Embryonic facial prominence (tissue), 1 donor: ENCODE measurements at regions not wholly inside any gene's neighbourhood (a gene's known extent, or its start where the extent isn't known, plus 50 kb on each side); places are given as distances from the start of the nearest gene placed in this dataset.
"Not testable (repeated sequence)": the region's sequence is repeated elsewhere in the genome, so short reads cannot be mapped to it uniquely, and the experiment has no call there.

Source experiments
- DNase-seq: peaks from one replicate; pipeline ENCODE4 v3.0.0-alpha.2; 2016; ENCODE audit errors: extremely low spot score

DNA sequence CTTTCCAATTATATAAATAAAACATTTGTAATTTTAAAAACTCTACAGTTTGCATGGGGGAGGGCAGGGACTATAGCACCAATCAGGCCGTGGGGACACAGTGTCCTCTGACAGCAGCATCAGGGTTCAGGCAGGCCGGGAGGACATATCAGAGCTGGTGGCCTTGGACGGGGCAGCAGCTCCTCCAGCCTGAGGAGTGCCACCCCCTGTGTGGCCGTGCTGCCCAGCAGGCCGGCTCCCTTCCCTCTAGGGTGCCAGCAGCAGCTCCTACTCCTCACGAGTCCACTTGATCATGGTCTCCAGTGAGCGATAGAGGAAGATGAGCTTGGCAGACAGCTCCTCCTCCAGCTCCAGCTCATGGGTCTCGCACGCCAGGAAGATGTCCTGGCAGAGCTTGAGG, 144.0 kb upstream of the PHACTR3 start:
- DNase-seq: no peak

DNA sequence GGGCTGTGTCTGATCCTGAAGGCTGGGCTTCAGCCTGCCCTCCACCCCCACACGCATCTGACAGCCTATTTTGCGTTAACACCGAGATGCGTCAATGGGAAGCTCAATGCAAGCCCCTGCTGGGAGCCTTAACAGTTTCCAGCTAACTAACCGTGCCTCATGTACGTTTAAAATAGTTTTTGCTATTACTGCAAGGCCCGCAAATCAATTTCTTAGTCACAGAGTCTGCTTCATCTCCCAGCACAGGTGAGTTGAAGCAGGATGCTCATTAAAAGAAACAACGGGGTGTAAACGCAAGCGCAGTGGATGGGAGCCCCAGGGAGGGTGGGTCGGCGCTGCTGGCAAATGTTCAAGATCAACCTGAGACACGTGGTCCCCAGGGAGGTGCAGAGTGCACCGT, 142.8 kb upstream of the PHACTR3 start:
- no peak for DNase-seq

DNA sequence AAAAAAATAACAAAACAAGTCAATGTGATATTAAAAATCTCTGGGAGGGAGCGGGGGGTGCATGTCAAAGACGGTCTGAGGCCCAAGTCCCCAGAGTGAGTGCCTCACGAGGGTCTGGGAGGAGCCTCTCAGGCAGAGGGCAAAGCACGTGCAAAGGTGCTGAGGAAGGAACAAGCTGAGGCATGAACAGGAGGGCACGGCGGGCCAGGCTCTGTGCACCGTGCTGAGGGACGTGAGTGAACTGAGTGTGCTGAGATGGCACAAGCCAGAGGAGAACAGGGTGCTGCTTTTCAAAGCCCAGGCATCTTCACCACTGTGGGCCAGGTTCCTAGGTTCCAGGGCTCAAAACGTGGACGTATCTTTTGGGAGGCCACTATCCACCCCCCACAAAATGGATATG, 142.1 kb upstream of the PHACTR3 start:
- no peak for DNase-seq

DNA sequence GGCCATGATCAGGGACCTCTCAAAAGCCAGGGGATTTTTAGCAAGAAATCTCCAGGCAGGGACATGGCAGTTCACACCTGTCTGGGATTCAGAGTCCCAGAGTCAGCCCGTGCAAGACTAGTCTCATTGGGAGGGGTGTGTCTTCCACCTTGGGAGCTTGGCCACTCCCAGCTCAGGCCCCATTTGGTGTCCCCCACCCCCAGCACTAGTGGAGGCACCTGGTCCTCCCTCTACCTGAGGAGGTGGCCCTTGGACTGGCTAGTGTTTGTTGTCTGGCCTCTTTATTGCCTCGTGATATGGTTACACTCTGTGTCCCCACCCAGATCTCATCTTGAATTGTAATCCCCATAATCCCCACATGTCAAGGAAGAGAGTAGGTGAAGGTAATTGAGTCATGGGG, 140.8 kb upstream of the PHACTR3 start:
- DNase-seq: no peak

DNA sequence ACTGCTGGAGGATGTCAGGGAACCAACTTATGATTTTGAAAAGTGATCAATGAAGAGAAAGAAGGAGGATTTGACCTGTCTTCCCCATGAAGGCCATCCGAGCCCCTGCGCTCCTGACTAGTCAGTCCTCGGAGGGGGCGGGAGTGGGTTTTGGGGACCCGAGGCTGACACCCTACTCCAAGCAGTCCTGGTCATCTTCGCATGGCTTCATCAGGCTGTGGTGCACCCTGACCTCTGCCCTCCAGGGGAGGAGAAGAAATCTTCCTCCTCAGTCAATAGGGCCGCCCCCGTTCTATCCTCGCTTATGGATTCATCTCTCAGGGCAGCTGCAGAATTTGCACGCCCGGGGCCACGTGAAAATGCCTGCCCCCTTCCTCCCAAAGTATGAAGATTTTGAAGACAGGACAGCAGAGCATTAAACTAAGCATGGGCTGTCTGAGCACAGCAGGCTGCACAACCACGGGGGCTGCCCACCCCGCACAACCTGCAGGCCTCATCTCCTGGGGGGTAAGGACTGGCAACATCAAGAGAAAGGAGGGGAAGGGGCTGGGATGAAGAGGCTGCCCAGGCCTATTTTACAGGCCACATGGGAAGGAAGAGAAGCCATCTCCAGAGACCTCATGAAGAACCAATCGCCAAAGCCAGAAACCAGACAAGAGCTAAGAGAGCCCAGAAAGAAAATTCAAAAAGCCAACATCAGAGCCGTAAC, 138.1 kb upstream of the PHACTR3 start:
- DNase-seq: no peak

GRCh38 chr20:59468831-59469230, 135.5 kb upstream of the PHACTR3 start:
- DNase-seq: no peak

- DNase-seq: no peak
These were observed 134.8 kb upstream of the PHACTR3 start for GRCh38 chr20:59469267-59470252.

DNA sequence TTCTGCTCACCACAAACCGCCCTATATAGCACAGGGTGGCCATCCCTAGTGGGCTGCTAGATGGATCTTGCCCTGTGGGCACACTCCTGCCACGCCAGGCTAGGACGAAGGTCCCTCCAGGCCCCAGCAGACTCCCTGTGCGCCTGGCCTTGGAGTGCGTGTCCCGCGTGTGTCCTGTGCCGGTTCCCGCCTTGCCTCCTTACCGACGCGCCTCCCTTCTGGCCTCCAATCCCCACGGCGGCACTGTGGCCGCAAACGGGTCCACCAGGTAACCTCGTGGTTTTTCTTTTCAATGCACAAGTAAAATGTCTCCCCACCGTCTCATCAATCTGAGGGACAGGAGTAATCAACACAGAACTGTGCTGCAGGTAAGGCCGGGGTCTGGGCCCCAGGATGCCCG, 133.8 kb upstream of the PHACTR3 start:
- no peak for DNase-seq

DNA sequence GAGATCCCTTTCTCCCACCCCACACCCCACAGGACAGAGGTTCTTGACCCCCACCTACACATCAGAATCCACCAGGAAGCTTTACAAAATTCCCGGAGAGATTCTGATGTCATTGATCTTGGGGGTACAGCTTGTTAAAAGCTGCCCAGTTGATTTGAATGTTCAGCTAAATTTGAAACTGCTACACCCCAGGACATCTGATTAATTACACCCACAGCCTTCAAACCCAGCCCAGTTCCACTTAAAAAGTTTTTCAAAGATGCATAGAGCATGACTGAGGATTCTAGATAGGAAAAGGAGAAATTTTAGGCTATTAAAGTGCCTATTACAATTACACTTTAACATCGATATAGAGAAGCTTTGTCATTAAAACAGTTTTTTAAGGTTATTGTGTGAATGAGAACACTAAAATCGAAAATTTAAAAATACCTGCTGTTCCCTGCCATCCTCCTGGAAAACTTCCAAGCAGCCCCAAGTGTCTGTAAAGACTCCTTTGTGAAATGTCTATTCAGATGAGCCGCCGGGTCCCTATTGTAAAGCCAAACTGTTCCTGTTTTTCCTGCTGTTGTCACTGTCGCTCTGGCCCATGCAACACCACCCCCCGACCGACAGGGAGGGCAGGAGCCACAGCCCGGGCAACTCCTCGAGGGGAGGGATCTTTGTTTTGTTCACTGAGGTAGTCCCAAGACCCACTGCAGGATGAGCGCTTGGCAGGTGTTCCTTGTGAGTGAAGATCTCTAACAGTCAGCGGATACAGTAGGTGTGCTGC, 132.5 kb upstream of the PHACTR3 start:
- DNase-seq: no peak

GRCh38 chr20:59473742-59474141, 130.6 kb upstream of the PHACTR3 start:
- DNase-seq: no peak

GRCh38 chr20:59481067-59481466, 123.3 kb upstream of the PHACTR3 start:
- no peak for DNase-seq

DNA sequence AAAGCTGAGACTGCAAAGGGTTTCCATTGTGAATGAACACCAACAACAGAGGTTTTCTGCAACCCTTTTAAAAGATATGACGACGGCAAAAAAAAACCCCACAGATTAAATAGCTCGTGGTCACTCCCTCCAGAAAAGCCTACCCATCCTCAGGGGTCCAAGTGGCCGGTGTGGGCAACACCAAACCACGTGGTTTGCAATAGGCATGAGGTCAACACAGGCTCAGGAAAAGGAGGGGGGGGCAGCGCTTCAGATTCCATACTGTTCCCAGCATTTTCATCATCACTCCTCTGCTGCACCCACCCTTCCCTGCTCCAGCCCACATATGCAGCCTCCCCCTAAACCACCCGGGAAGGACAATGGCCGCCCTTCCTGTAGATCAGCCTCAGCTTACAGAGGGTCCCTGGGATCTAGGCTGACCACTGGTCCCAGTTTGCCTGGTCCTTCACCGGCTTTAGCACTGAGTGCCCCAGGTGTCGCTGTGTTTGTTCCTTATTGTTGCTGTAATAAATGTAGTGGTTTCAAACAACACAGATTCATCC, 122.8 kb upstream of the PHACTR3 start:
- DNase-seq: no peak

- DNase-seq: no peak
These were observed 121.8 kb upstream of the PHACTR3 start for GRCh38 chr20:59482351-59483187.

GRCh38 chr20:59483481-59483880, 120.9 kb upstream of the PHACTR3 start:
- no peak for DNase-seq

DNA sequence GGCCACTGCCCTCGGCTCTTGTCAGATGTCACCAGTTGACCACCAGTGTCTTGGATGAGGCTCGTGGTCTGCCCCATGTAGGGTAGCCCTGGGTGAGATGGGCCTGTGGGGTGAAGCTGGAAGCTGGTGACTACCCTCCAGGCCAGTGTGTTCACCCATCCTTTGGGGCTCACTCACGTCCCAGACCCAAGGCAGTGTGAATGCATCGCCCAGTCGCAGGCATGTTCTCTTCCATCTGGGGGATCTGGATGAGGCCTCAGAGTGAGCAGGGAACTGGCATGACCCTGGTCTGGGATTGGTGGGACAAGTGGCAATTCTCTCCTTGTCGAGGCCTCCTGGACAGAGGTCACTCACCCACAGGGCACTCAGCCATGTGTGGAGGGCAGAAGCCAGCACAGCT, 120.1 kb upstream of the PHACTR3 start:
- DNase-seq: no peak

DNA sequence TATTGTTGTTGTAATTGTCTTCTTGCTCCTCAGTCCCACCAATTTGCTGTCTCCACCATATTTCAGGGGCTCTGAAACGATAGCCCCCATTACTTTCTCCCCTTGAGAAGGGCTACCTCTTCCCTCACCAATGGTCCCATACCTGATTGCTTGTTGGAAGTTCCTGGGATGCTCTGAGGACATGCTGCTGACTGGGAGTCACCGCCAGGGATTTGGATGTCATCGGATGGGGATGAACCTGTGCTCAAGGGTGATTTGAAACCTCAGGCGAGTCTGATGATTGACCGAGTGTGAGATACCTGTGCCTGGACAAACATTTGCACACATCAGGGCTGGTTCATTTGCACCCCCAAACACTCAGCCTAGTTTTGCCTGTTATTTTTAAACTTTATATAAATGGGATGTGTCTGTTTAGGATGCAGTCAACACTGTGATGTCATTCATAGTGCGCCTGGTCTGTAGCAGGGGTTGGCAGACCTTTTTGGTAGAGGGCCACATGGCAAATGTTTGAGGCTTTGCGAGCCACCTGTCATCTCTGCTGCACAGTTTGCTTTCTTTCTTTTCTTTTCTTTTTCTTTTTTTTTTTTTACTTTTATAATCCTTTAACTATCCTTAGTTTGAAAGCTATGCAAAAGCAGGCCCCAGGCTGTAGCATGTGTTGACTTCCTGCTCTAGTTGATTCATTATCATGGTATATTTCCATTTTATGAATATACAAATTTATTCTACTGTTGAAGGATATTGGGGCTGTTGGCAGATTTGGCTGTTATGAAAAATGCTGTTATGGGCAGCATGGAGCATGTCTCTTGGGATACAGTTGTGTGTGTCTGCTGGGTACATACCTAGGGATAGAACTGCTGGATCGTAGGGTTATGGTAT, 118.5 kb upstream of the PHACTR3 start:
- DNase-seq: no peak

DNA sequence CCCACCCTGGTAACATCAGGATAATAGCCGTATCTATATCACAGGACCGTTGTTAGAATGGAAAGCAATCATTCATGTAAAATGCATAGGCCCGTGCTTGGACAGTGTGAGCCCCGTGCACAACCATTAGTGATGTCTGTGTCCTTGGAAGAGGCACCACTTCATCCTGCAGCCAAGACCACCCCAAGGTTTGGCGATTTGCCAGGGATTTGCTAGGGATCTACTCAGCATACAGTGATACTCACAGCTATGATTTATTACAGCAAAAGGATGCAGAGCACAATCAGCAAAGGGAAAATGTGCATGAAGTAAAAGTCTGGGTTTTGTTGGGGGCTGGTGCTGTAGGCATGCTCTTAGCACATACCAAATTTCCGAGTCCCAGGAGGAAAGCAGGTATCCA, 115.9 kb upstream of the PHACTR3 start:
- DNase-seq: not testable (repeated sequence)

- DNase-seq: not testable (repeated sequence)
These were observed 113.9 kb upstream of the PHACTR3 start for GRCh38 chr20:59490196-59491004.

DNA sequence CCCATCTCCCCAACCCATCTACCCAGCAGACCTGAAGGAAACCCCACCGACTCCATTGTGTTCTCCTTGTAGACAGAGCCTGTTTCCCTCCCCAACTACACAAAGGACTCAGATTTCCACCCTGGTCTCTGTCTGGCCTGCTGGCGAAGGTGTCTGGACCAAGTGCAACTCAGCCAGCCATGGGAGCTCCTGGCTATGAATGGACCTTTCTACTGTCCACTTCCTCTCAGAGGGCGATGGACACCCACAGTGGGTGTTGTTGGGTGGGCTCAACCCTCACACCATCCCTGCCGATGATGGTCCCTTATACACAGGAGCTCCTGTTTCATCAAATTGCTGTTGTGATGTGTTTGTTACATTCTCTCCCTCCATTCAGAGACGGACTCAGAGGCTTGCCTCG, 112.5 kb upstream of the PHACTR3 start:
- DNase-seq: no peak
